TTC549 (cell line): ENCODE measurements at regions not wholly inside any gene's neighbourhood (a gene's known extent, or its start where the extent isn't known, plus 50 kb on each side); places are given as distances from the start of the nearest gene placed in this dataset.
"Not testable (repeated sequence)": the region's sequence is repeated elsewhere in the genome, so short reads cannot be mapped to it uniquely, and the experiment has no call there.

Source experiments
- FAIRE-seq: peaks from 2 replicates; lab custom pipeline; 2012; peaks lifted over from hg19 to GRCh38; lab: Jason Lieb, UNC

DNA sequence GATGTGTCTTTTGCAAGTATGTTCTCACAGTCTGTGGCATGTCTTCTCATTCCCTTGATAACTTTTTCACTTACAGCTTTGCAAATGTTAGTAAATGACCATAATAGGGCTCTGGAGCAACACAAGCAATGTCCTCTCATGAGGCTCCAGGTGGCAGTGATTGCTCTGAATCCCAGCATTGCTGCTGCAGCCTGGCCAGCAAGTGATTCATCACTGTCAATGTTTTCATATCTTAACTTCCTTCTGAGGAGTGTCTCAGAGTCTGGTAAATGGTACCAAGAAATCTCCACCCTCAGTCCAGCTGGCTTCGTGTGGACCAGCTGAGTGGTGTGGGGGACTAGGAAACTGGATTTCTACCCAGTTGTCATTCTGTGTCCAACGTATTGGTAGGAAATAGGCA, 139.6 kb downstream of the MYLK4 start:
- no peak for FAIRE-seq

DNA sequence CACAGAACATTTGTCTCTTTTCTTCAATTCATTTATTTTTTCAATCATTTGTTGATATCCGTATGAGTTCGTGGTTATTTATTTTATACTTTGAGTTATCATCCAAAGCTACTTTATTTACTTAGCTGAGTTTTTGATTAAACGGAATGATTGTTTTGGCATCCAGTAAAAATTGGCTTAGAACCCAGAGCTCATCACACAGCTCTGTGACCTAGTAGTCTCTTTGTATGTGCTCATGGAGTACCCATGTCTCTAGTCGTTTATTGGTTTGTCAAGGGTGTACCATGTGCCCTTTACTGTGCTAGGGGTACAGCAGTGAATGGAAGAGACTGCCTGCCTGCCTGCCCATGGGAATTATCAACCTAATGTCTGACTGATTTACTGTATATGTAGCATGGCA, 142.2 kb downstream of the MYLK4 start:
- no peak for FAIRE-seq

DNA sequence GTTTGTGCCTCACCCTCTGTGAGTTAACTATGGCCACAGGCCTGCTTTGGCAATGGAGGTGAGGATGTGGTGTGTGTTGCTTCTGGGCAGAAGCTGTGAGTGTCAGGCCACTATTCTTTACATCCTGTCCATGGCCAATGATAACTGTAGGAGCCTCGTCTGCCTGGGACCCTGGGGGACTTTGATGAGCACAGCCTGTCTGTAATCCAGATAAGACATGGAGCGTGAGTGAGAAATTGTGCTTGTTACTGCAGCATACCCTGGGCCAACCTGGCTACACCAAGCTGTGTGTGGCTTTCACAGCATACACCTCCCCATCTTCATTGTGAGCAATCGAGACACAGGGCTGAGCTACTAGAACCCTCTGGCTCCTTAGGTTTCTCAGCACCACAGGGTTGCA, 150.4 kb downstream of the MYLK4 start:
- no peak for FAIRE-seq

DNA sequence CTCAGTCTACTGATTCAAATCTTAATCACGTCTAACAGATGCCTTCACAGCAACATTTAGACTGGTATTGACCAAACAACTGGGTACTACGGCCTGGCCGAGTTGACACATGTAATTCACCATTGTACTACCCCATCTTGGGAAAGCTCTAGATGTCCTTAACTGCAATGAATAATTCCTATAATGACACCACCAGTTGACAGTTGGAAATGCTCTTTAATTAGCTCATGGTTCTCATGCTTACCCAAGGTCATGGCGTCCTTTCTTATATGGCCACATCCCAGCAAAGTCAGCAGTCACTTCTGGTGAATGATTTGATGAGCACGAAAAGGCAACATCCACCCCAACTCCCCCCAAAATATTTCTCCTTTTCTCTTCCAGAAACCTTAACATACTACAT, 150.9 kb downstream of the MYLK4 start:
- FAIRE-seq = no peak

DNA sequence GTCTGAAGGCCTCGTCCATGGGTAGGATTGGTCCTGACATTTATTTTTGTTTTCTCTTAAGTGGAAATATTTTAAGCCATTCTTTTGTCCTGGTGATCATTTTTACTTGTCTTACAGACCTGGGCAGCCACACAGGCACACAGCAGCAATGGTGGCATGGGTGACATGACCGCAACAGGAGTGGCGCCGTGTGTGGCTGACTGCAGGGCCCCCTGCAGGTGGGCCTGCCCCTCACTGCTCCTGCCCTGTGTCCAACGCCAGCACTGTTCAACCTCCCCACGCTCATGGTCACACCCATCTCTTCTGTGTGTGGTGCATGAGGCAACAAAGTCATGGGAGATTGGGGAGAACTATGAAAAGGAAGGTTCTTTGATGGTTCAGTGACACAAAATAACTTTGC, 151.9 kb downstream of the MYLK4 start:
- FAIRE-seq = no peak

DNA sequence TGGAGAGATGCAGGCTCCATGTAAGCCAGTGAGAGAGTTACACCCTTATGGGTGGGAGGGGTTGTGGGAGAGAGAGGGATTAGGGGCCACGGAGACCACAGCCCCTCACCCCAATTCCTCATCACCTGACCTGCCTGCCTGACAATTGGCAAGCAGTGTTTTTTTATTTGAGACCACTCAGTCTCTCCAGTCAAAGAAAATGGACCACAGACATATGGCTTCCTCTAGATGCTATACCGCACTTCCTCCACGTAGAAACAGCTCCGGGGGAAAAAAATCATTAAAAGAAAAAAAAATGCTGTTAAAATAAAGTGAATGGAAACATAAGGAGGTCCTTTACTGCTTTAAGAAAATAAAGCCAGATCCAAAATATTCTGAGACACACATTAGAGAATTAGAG, 152.7 kb downstream of the MYLK4 start:
- FAIRE-seq = no peak

DNA sequence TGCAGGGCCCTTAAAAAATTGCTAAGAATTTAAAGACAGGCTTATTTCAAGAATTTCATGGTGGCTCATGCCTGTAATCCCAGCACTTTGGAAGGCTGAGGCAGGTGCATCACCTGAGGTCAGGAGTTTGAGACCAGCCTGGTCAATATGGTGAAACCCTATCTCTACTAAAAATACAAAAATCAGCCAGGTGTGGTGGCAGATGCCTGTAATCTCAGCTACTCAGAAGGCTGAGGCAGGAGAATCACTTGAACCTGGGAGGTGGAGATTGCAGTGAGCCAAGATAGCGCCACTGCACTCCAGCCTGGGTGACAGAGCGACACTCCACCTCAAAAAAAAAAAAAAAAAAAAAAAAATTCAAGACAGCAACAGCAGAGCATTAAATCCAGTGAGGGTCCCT, 153.3 kb downstream of the MYLK4 start:
- FAIRE-seq = not testable (repeated sequence)

DNA sequence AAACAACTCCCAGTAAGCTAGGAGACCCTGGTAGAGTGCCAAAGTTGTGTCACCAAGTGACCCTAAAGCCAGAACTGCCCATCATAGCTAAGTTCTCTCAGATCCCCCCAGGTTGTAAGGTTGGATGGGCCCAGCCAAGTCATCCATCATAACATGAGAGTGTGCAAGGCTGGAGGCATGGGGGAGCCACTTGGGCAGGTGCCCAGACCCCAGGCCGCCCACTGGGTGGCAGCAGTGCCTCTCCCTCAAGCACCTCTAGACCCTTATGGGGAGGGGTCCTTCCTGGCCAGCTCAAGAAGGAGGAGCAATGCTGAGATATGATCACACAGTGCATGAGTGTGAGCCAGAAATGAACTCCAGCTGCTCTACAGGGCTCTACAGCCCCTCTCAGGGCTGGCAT, 154.5 kb downstream of the MYLK4 start:
- no peak for FAIRE-seq

DNA sequence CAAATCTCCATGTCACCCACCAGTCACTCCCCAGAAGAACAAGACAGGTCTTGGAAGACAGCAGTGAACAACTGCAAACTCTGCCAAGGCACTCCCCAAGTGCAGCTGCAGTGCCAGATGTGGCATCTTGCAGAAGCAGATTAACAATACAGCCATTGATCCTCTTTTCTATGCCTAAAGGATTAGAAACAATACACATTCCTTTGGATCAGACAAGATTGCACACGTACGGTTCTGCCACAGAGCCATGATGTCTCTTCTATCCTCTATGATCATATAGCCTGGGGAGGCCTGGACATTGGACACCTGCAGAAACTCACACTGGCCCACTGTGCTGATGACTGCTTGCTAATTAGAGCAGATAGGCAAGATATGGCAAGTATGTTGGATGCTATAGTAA, 155.9 kb downstream of the MYLK4 start:
- FAIRE-seq = no peak

DNA sequence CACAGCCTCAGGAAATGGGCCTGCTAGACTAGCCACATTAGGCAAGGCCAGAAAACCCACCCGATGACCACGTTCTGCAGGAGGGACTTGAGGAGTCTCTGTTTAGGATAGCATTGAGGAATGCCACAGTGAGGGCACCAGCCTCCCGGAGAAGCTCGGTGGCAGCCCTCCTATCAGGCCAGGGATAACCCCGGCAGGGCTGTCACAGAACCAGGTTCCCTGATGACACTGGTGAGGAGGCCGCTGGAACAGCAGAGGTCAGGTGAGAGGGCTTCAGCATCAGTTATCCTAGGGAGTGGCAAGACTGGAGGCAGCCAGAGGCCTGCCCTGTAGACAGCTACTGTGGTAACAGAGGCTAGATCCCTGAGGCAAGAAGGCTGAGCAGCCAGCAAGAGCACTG, 157.6 kb downstream of the MYLK4 start:
- FAIRE-seq = no peak

DNA sequence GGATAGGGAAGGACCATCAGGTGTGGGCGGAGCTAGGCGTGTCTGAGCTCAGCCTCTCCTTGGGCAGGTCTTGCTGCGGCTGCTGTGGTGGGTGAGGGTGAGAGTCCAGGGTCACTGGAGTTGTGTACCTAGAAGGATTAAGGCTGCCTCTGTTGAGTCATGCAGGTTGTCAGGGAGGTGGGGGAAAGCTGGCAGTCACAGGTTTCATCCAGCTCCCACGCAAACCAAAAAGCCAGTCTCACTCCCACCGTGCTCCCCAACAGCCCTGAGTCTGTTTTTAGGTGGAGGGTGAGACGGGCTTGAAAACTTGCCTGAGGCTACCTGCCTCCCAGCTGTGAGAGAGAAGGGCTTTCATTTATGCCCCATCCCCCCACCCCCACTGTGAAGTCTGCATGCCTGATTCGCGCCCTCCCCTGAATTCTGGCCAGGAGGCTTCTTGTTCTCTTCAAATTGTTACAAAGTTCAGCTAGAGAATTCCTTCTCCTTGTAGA, 161.5 kb downstream of the MYLK4 start:
- no peak for FAIRE-seq

DNA sequence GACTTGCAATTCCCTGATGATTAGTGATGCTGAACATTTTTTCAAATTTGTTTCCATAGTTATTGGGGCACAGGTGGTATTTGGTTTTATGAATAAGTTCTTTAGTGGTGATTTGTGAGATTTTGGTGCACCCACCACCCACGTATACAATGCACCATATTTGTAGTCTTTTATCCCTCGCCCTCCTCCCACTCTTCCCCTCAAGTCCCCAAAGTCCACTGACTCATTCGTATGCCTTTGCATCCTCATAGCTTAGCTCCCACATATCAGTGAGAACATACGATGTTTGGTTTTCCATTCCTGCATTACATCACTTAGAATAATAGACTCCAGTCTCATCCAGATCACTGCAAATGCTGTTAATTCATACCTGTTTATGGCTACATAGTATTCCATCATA, 167.3 kb downstream of the MYLK4 start:
- FAIRE-seq = no peak

DNA sequence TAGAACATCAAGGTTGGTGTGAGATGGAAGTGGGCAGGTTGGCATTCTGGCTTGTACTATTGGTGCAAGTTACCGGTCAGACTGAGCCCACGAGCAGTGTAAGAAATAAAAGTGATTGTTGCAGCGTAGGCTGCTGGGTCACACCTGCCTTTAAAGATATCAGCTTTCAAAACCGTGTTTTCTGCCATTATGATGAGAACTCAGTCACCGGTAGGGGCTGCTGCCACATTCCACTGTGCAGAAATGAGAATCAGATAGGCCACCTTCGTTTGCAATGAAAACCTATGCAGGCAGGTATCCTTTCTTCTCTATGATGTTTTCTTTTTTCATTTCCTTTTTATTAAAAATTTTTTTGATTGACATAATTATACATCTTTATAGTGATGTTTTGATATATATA, 168.5 kb downstream of the MYLK4 start:
- no peak for FAIRE-seq

DNA sequence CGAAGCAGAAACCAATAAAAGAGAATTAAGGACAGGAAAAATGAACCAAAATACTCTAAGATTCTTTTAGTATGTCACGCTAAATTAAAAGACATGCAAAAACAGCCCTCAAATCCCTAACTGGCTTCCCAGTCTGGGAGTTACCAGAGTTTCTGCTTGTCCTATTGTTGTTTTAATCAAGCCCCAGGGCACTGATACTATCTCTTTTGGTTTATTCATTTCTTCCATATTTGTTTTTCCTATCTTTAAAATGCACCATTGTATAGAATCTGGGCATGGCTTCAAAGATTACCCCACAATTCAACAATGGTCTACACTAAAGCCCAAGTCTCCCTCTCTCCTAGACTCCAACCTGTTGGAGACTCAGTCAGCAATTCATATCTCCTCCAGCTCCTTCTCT, 169.1 kb downstream of the MYLK4 start:
- no peak for FAIRE-seq

DNA sequence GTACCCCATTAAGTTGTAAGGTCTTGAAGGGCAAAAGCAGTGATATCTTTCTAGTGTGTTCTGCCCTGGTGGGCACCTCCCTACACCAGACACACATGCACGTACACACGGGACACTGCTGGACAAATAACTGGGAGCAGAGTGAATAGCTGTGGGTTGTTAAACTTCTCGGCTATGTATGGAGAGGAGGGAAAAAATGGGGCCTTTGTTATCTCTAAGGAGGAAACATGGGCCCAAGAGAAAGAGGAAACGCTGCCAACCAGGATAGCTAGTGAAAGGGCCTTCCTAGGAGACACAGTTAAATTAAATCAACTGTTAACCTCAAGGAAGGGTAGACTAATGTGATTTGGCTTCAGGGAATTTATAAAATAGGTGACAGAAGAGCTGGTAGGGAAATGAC, 169.7 kb downstream of the MYLK4 start:
- FAIRE-seq = no peak

DNA sequence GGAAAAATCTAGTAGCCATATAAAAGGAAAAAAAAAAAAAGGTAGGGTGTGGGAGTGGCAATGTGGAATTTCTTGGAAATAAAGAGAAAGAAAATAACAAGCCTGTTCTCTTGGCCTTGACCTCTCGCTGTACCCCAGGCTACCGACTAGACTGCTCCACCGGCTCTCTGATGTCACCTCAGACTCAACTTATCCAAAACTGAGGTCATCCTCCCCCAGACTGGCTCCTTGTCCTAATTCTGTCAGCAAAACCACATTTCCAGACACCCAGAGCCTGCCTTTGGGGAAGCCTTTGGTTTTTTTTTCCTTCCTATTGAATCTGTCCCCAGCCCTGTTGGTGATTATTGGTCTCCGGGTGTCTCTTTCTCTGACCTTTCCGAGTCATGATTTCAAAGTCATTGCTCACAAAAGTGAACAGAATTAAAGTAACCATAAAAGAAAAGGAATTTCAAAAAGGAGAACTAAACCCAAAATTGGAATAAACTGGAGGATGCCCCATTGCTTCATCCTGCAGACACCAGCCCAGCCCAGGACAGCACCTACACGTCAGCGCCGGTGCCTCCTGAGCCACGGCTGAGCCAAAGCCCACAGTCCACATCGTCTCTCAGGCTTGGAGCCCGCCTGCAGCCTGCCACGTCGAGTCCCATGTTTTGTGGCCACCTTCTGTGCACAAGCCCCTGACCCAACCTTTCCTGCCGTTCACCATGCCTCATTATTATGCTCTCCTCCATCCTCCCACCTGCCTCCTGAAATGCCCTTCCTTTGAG, 170.7 kb downstream of the MYLK4 start:
- FAIRE-seq = no peak

DNA sequence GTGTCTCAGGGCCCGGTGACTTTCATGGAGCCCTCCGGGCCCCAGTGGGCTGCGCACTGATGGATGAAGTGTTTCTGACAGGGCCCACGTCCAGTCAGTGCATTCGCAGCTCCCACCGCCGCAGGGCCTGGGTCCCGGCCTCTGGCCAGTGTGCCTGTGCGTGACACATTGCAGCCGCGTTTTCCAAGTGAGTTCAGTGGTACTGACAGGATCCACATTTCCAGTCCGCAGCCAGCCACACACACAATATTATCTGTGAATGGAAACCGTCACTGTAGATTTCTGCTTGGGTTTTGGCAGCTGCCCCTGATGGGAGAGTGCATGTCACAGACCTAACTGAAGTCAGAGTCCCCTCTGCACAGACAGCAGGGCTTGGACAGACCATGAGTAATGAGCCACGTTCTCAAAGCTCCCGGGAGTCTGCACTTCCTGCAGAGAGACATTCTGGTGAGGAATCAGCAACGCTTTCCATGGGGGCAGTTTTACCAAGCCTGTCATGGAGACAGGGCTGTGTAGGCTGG, 171.4 kb downstream of the MYLK4 start:
- FAIRE-seq = no peak

DNA sequence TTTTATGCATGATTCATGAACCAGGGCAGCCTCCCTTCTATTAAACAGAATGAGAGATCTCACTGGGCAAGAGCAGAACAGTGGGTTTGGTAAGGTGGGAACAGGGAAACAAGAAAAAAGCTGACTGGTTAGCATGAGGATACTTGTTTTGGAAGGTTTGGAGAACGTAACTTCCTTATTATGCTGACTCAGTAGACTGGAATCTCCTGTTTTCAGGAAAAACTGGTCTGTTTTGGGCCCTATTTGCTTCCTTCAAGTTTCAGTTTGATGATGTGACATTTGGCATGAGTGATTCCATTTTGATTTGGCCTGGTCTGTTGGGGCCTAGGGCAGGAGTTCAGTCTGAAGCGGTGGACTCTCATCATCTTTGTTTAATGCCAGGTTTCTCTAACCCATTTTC, 172.0 kb downstream of the MYLK4 start:
- no peak for FAIRE-seq

DNA sequence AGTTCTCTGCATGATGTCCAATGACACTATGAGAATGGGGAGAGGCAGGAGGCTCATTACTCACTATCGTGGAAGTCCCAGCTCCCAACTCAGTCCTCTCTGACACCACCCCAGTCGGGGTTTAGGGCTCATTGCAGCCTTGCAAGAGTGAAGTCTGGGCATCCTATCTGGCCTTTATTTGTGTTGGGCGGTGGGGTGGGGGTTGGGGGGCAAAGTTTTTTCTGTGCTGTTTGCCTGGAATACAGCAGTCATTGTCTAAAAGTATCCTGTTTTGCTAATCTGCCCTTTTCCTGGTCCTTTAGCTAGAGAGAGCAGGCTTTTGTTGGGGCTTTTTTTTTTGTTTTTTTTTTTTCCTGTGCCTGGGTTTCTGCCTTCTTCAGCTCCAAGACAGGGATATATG, 174.2 kb downstream of the MYLK4 start:
- no peak for FAIRE-seq

DNA sequence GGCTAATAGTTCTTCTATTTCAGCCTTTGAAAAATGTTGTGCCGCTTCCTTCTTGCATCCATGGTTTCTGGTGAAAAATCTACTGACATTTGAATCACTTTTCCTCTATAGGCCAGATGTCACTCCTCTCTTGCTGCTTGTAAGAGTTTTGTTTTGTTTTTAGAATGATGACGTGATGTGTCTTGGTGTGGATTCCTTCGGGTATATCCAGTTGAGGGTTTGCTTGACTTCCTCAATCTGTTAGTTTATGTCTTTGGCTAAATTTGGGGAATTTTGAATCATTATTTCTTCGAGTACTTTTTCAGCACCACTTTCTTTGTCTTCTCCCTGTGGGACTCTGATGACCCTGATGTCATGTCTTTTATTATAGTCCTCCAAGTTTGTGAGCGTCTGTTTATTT, 175.5 kb downstream of the MYLK4 start:
- FAIRE-seq = no peak

DNA sequence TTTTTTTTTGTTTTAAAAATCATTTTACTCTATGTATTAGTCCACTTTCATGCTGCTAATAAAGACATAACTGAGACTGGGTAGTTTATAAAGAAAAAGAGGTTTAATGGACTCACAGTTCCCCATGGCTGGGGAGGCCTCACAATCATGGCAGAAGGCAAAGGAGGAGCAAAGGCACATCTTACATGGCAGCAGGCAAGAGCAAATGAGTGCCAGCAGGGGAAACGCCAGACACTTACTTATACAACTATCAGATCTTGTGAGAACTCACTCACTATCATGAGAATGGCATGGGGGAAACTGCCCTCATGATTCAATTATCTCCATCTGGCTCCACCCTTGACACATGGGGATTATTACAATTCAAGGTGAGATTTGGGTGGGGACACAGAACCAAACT, 181.3 kb downstream of the MYLK4 start:
- FAIRE-seq = not testable (repeated sequence)

DNA sequence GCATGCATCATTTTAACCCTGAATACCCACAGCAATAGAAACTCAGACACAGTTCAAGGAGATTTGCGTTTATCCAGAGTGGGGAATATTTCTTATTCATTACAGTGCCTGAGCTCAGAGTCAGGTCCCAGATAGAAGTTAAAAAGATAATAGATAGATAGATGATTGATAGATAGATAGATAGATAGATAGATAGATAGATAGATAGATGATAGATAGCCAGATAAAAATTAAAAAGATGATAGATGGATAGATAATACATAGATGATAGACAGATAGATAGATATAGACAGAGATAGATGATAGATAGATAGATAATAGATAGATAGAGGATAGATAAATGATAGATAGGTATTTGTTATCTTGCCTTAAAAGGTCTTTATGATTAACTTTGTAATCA, 184.7 kb downstream of the MYLK4 start:
- no peak for FAIRE-seq

DNA sequence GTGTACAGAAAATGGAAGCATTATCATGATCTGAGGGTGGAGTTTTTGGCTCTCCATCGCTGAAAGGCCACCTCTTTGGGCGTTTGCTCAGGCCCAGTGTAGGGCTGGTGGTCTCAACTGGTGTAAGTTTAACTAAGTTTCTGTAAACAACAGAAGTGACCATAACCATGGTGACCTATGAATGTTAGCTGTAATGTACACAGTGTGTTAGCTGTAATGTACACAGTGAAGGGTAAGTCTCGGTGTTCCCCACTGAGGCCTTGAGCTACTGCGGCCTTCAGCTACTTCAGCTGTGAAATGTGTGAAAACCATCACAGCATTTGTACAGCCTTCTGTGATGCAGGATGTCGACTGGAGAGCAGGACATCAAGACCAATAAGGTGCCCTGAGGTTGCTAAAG, 185.2 kb downstream of the MYLK4 start:
- no peak for FAIRE-seq

DNA sequence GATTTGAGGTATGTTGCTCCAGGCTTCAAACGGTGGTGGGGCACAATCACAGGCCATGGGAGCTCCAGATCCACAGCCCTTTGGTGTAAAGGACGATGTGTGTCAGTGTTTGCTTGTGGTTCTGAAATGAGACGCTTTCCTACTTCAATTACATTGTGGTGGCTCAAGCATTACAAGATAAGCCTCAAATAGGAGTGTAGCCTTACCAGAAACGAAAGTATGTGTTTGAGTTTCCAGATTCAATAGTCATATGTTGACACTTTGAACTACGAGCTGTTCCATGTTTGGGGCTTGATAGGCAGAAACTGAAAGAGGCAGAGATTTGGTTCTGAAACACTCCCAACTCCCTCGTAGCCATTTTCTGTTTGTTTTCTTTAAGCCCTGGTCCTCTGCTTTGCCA, 187.1 kb downstream of the MYLK4 start:
- FAIRE-seq = no peak
